SW 1271 (cell line): ENCODE measurements at regions not wholly inside any gene's neighbourhood (a gene's known extent, or its start where the extent isn't known, plus 50 kb on each side); places are given as distances from the start of the nearest gene placed in this dataset.
"Not testable (repeated sequence)": the region's sequence is repeated elsewhere in the genome, so short reads cannot be mapped to it uniquely, and the experiment has no call there.

Source experiments
- DNase-seq, 2 experiments: peaks; one replicate each; lab custom pipeline; 2025; lab: John Stamatoyannopoulos, UW

DNA sequence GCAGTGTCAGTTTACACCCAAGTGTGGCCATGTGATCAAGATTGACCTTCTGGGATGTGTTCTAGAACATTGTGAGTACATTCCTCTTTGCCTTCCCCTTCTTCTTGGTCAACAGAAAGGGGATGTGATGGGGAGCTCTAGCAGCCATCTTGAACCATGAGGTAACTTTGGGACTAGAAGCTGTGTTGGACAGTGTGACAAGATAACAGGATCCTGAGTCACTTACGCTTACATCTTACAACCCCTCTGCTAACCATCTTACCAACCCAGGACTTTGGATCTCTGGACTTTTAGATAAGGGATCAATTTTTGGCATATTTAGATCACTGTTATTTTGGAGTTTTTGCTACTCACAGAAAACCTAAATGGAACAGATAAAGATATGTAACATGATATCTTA lies 625.6 kb downstream of the BCOR start:
- no peak for DNase-seq

DNA sequence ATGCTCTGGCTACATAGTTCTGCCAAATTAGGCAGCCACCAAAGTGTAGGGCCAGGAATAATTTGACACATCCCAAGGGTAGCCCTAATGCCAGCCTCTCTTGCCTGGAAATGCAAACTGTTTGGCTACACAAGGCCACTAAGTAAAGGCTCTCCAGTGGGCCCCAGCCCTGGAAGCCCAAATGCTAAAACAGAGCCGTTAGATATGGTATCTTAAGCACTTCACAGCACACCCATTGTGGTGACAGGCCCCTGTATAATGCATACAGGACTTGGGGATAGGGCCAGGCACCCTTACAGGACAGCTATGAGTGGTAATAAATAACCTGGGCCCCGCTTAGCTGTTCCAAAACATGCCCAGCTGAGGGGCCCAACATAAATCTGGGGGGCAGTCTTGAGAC lies 623.9 kb downstream of the BCOR start:
- DNase-seq, result no peak

DNA sequence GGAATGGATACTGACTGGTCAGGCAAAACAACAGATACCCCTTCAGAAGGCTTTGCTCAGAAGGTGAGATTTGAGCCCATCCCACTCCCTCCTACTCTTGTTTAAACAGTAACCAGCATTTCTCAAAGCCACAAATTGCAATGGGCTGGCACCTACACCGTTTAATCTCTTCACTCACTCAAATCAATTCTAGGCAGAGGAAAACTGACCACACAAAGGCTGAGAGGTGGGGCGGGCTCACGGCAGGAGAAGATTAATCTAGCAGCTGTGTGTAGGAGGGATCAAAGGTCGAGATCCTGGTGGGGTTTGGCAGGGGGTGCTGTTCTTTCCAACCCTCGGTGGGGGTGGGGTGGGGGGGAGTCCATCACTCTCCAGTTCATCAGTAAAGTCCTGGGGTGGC lies 622.4 kb downstream of the BCOR start:
- no peak for DNase-seq

DNA sequence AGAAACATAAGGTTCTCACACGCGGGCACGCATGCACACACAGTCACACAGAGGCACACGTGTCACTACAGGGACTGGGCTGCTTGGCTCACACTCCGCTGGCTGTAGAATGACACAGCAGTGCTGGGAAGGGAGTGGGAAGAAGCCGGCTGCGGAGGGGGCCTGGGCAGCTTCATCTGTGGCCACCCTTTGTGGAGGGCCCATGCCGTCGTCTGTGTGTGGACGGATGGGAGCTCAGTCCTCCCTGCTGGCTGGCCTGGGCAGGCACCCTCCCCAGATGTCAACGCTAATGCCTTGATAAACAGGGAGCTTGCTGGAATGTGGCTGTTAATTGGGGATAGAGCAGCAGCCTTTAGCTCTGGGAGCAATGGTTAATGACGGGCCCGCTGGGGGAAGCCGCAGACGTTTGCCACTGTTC lies 621.1 kb downstream of the BCOR start:
- DNase-seq, result no peak

DNA sequence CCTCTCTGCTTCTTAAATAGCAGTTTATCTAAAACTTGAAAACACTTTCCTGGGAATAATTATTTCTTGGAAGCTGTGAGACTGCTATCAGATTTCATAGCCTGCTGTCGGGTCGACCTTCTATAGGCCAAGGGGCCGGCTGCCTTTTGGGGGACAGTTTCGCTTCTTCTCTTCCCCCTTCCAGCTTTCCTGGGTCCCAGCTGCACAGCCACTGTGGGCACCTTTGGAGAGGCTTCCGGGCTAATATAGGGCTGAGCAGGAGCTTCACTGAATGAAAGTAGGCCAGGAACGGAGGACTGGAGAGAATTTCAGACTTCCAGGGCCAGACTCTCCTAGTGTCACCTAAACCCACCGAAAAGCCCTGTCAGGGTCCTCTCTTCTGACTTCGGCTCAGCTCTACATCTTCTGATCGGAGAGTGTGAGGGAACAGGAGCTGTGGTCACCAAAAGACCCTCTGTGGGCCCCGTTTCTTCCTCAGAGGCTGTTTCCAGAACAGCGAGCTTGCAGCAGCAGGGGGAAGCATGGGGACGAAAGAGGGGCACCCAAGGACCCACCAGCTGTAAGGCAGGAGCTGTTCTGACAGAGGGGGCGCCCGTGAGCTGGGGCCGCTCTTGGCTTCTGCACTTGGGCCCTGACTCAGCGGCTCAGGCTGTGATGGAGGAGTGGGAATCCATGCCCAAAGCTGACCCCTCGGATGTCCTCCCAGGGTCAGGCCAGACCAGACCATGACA lies 620.6 kb downstream of the BCOR start:
- no peak for DNase-seq

DNA sequence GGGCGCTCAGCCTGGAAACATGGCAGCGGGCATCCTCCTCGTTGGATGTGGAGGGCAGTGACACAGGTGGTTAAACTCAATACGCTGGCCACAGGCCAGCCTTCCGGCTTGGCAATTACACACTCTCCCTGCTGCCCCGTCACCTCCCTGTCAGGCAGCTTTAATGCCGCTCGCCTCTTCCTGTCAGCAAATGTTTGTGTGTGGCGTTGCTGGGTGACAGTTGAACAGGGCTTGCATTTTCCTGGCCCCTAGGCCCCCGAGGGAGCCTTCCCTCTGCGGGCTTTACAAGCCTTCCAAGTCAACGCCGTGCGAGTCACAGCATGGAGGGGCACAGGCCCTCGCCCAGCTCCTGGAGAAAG lies 620.0 kb downstream of the BCOR start:
- DNase-seq, result no peak

DNA sequence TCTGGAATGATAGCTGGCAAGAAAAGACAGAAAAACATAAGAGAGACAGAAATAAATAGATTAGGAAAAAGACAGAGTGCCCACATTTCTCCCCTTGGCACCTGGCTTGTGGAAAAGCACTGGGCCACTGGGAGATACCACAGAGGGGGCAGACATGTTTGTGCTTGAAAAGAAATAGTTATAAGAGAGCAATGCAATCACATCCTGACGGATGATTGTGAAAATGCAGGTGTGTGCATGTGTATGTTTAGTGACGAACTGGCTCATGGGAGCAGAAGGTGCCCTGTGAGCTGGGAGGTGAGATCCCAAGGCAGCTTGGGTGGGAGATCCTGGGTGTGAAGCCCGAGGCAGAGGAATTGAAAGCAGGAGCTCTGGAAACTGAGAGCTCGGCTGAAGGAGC lies 617.9 kb downstream of the BCOR start:
- DNase-seq, result no peak

DNA sequence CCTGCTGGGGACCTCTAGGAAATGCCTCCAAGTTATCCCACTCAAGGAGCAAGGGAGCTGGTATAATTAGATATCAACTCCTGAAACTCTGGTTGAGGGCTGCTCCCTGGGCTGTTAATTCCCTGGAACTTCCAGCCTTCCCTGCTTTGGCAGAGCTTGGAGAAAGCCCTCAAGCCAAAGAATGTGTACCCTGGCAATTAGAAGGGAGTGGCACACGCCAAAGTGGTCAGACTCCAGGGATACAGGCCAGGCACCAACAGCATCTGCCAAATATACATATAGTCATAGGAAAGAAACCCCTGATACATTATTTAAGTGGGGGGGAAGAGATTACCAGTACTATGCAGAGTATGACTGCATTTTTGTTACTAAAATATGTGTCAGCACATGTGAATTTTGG lies 616.8 kb downstream of the BCOR start:
- no peak for DNase-seq

DNA sequence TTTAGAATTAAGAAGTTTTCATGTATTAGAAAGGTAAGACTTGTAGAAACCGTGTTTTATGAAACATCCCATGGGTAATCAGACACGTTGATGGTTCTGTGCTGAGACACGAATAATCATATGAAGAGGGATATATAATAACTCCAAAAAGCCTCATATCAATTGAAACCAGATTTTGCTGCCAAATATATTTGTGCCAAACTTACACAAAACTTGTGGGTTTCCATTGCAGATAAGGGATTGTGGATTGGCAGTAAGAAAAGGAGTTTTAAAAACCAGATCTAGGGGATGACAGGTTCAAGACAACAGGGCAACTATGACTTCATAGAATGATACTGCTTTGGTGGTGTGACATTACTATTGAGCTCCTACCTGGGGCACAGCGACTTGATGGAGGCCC lies 616.1 kb downstream of the BCOR start:
- DNase-seq, result no peak

DNA sequence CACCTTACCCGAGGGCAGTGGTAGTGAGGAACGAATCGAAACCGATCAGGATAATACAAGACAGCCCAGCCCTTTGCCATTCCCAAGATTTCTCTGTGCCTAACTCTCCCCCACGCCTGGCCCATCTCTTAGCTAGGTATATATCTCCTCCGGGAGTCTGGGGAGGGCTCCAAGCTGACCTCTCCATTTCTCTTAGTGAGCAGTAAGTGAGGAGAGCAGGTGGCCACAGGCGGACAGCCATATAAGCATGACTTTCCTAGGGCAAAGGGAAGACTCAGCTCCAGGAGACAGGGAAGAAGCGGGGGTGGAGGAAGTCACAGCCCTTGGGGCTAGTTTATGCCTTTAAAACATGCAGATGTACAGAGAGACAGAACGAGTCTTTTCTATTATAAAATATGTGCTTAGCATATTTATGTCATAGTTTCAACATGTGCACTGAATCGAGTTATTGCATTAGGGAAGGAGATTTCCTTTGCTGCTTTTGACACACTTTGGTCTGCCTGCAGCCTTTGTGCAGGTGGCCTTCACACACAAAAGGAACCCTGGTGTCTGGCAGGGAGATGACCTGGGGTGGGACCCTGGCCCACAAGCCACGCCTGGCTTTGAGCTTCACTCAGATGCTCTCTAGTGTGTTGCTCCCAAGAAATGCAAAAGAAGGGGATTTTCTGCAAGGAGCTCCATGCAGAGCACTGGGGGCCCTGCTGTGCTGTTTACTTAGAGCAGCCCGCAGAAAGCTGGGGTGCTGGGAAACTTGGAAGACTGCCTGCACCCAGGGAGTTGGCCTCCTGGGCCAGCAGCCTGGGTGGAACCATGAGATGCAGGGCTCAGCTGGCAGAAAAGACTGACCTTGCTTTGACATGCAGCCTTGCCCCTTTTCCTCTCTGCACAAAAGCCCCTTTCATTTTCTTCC lies 613.3 kb downstream of the BCOR start:
- DNase-seq, result no peak

DNA sequence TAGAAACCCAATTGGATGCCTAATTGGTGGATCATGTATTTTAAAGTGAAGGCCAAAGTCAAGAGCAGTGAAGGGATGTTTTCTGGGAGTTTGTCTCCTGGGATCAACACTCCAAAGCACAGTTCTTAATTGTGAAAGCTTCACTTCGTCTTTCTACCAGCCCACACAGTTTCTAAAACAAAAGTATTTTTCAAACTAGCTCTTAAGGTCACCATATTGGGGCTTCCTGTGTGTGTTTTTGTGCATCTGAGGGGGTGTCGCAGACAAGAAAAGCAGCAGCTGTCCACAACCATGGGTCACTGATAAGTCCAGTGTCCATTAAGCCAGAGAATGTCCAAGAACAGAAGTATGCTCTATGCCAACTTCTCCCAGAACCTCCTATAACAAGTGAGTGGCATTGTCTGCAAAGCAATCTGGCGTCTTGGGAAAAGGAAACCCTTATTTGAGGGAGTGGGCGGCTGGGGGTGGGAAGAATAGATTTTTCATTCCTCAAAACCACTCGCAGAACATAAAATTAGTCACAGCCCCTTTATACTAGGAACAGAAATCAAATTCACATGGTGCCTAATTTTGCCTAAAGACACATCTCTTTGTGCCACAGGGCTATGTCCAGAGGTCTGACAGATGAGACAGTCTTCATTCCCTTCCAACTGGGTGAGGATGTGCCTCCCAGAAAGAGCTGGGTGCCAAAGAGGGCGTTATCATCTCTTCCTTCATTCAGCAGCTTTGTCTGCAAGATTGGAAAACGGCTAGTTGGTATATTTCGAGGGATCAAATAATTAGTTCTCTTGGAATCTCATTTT lies 610.4 kb downstream of the BCOR start:
- DNase-seq, result no peak

DNA sequence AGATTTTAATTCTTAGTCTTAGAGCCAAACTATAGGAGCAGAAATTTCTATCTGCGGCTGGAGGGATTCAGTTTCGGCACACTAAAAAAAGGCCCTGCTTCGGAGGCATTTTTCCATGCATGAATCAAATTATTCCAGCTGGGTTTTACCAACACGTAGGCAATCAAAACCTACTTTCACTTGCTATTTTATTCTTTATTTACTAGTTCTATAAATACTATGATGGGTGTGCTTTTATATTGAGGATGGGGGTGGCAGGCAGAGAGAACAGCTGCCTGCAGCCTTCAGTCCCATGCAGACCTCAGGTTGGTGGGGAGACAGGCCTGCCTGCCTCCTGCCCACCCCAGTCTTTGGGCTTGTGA lies 609.8 kb downstream of the BCOR start:
- no peak for DNase-seq

DNA sequence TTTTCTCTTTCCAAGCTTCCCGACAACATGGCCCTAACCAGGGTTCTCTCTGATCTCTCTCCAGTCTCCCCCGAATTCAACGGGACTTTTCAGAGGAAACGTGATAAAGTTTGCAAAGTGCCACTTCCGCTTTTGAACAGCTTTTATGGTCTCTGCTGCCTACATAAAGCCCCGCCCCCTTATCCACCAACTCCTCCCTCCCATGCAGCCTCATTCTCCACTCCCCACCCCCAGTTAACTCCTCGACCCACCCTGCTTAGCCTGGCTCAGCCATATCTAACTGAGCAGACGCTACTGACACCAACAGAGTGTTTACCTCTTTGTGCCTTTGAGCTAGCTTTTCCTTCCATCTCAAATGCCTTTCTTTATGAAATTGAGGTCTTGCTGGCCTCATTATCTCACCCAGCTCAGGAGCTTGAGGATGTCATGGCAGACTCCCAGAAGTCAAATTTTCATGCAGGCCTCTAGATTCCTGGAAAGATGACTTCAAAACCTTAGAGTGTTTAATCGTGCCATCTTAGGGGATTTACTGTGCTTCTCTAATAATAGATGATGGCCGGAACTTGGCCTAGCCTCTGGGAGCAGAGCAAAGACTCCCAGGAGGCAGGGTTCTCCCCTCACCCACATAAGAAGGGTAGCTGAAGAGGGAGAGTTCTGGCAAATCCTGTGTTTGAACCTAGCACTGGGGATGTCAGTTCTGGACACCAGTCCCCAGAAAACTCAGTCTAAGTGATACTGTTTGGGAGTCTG lies 606.0 kb downstream of the BCOR start:
- no peak for DNase-seq

DNA sequence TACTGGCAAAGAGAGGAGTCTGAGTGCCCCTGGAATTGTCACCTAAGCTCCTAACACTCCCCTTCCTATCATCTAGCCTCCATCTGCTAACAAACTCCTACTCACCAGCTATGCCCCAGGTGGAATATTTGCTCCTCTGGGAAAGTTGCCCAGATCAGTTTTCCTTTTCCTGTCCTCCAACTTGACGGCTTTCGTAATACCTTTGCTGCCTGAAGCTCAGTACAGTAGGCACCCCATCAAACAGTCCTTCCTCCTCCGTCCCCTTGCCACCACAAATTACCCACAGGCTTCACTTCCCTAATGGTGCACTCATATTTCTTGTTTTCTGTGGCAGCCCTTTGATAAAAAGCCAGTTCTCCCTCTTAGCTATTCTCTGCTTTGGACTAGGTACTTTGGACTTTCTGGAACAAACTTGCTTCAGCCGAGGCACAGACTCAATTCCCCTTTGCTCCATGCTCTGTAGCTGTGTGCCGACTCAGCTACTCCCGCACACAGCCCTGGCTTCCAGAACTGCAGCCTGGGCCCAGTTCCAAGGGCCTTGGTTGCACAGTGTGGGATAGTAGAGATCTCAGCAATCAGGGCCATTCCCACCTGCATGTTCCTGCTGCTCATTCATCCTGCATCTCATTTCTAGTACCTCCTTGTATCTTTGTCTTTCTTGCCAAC lies 605.1 kb downstream of the BCOR start:
- no peak for DNase-seq

DNA sequence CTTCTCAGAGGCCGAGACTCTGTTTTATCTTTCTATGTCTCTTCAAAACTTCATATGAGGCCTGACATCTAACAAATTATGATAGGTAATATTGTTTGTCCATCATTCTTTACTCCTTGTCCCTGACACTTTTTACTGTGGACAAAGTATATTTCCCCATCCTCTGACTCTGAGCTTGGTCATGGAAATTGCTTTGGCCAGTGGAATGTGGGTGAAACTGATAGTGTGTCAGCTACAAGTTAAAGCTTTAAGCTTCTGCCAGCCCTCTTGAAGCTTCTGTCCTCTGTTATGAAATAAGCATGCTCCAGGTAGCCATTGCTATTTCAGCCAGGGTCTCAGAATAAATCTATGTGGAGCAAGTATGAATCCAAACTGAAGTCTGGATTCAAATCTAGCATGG lies 604.6 kb downstream of the BCOR start:
- DNase-seq, result no peak

DNA sequence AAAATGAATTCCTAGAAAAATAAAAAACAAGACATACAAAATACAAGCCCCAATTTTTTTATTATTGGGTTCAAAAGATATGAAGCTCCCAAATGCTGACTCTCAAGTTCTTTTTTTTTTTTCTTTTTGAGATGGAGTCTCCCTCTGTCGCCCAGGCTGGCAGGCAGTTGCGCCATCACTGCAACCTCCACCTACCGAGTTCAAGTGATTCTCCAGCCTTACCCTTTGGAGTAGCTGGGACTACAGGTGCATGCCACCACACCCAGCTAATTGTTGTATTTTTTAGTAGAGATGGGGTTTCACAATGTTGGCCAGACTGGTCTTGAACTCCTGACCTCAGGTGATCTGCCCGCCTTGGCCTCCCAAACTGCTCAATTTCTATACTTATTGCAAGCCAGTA lies 600.6 kb downstream of the BCOR start:
- not testable (repeated sequence) for DNase-seq

DNA sequence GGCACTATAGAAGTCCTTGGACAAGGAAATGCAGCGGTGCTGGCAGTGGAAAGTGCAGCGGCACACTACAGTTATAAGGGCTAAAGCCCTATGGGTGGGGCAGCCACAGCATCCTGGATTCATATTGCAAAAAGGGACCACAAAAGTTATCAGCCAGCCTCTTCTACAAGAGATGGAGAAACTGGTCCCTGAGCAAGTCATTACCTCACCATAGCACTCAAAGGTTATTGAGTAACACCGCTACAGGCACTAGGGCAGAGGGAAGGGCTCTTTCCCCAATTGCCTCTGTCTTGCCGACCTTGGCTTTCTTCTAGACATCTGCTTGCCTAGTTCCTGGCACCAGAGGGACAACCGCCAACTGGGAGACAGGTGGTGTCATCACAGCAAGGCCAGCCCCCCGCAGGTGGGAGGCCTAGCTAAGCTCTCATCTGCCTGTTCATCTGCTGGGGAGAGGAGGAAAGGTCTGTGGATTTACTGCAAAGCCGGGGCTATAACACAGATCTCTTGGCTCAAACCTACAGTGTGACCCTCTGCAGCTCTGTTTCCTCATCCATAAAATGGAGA lies 600.0 kb downstream of the BCOR start:
- no peak for DNase-seq

DNA sequence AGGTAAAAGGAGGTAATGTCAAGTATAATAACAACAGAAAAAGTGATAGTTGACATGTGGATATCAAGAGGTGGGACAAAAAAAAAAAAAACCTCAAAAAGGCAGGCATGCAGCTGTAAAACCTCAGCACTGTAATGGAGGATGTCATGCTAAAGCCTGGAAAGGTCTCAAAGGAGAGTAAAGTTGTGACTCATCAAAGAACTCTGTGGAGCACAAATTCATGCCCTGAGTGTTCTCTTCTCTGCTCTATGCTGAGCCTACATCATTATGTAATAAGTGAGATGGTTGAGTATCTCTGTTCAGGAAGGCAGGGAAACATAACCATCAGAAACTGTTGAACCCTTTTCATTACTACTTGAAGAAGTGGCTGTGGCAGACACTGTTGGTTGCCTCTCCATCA lies 597.8 kb downstream of the BCOR start:
- no peak for DNase-seq

DNA sequence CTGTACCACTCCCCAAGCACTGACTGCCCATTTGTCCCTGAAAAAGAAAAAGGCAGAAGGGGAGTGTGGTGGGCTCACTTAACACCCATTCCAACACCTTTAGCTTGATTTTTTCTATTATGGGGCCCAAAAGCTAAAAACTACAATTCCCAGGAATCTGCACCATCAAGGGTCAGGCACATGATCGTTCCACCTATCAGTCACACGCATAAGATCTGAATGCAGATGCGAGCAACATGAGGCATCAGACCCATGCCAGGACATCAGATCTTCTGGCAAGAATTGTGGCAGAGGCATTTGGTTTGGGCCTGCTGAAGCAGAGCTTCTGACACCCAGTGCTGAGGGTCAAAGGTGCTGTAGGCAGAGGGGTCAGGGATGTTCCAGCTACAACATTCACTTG lies 595.9 kb downstream of the BCOR start:
- no peak for DNase-seq

DNA sequence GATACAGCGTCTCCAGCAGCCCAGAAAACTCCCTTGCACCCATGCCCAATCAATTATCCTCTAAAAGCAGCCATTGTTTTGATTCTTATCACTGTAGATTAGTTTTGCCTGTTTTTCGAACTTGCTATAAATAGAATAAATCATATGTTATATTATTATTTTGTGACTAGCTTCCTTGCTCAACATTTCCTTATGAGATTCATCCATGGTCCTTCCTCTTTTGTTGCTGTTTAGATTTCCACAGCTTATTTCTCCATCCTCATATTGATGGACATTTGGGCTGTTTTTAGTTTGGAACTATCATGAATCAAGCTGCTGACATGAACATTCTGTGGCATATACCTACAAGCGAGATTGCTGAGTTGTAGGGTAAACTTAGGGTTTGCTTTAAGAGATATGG lies 595.3 kb downstream of the BCOR start:
- no peak for DNase-seq

DNA sequence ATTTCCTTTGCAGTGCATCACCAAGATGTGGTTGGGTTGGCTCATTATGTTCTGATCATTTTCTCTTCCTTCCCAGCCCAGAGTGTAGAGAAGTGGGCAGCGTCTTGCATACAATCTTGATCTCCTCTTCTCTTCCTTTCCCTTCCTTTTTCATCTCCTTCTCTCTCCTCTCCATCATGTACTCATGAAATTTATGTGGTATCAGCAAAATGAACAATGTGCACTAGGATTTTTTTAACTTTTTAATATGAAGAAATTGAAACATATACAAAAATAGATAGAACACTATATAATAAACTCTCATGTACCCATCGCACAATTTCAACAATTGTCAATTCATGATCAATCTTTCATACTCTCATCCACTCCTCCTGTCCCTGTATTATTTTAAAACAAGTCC lies 593.5 kb downstream of the BCOR start:
- DNase-seq, result no peak
